HepG2 (cell line): ENCODE measurements at regions not wholly inside any gene's neighbourhood (a gene's known extent, or its start where the extent isn't known, plus 50 kb on each side); places are given as distances from the start of the nearest gene placed in this dataset.
A peak's percentile ranks its signal among the peaks of the same experiment; 100 is the strongest.
"Not testable (repeated sequence)": the region's sequence is repeated elsewhere in the genome, so short reads cannot be mapped to it uniquely, and the experiment has no call there.

Experiments
- ATAC-seq: fragments of 200-7000 bp; cut with Tn5 transposase; 3 replicates; pipeline ENCODE4 v1.9.1; 2020; ENCODE audit warnings: mild to moderate bottlenecking, moderate library complexity
- BruUV-seq: library from RNA; stranded (reverse); fragments of 400-500 nt; replicated peaks from 2 replicates; lab custom pipeline; 2021; lab: Mats Ljungman, UMichigan
- CTCF ChIA-PET: fragments of 300-600 bp; formaldehyde crosslinking; extraction: SDS; loops from one replicate; lab custom pipeline; 2021; ENCODE audit warnings: low total read pairs, inconsistent platforms, low intra/inter-chr PET ratio; lab: Yijun Ruan, JAX
- POLR2A ChIA-PET: fragments of 350-600 bp; sonication (Branson Sonifier 250); formaldehyde crosslinking; loops from one replicate; lab custom pipeline; 2020; ENCODE audit warnings: antibody characterized with exemption, inconsistent platforms; lab: Yijun Ruan, JAX
- DNase-seq: peaks from one replicate; pipeline ENCODE4 v3.0.0-alpha.2; 2015; ENCODE audit warnings: low spot score
- FAIRE-seq: peaks from 3 replicates; lab custom pipeline; 2011; peaks lifted over from hg19 to GRCh38; lab: Jason Lieb, UNC
- H2AFZ ChIP-seq: one replicate; pipeline ENCODE4 v1.6.1; 2011; ENCODE audit warnings: low read length, inconsistent platforms
- H3K27ac ChIP-seq: fragments of 300-600 bp; 3 replicates; pipeline ENCODE4 v1.8.0; 2011; ENCODE audit warnings: mixed run types, mild to moderate bottlenecking, mixed read lengths, low read length, inconsistent platforms; ENCODE audit not compliant: insufficient read depth; ENCODE audit errors: extremely low read length
- H3K27me3 ChIP-seq, 2 experiments: fragments of 200-600 bp in 1 of 2; 2 replicates in 1 of 2; 3 replicates in 1 of 2; pipeline versions ENCODE4 v1.6.0 to v1.8.0; 2011; ENCODE audit warnings: low read length in 2 of 2, mild to moderate bottlenecking in 2 of 2, moderate library complexity in 2 of 2, inconsistent platforms in 1 of 2; ENCODE audit not compliant: insufficient read depth in 2 of 2, control insufficient read depth in 1 of 2
- H3K36me3 ChIP-seq, 2 experiments: fragments of 200-600 bp in 1 of 2; replicated peaks in 1 of 2; 2 replicates in 1 of 2; 3 replicates in 1 of 2; pipeline versions ENCODE4 v1.5.1 to v1.8.0; 2011; ENCODE audit warnings: low read length in 2 of 2, inconsistent platforms in 1 of 2; ENCODE audit not compliant: insufficient read depth in 2 of 2, control insufficient read depth in 1 of 2
- H3K4me1 ChIP-seq: 2 replicates; pipeline ENCODE4 v1.5.1; 2012; ENCODE audit warnings: low read length, inconsistent platforms; ENCODE audit not compliant: insufficient read depth
- H3K4me2 ChIP-seq: 2 replicates; pipeline ENCODE4 v1.6.0; 2011; ENCODE audit warnings: low read depth, low read length, inconsistent platforms
- H3K4me3 ChIP-seq, 3 experiments: fragments of 200-600 bp in 1 of 3; sonication (generic), shearing (Covaris generic) in 1 of 3; replicated peaks in 1 of 3; 2 replicates each; pipeline ENCODE4 v1.5.1; 2011 to 2016; ENCODE audit warnings: low read length in 3 of 3, inconsistent platforms in 2 of 3, low read depth in 2 of 3, mild to moderate bottlenecking in 2 of 3, control low read depth in 1 of 3, mixed read lengths in 1 of 3; ENCODE audit not compliant: insufficient read depth in 1 of 3
- H3K79me2 ChIP-seq: one replicate; pipeline ENCODE4 v1.6.1; 2011; ENCODE audit warnings: low read length, inconsistent platforms; ENCODE audit not compliant: insufficient read depth
- H3K9ac ChIP-seq: 2 replicates; pipeline ENCODE4 v1.6.0; 2011; ENCODE audit warnings: mild to moderate bottlenecking, low read depth, low read length, inconsistent platforms; ENCODE audit not compliant: insufficient read depth
- H3K9me3 ChIP-seq: 2 replicates; pipeline ENCODE4 v1.5.1; 2012; ENCODE audit warnings: mild to moderate bottlenecking, low read length
- H4K20me1 ChIP-seq: 2 replicates; pipeline ENCODE4 v1.6.0; 2011; ENCODE audit warnings: inconsistent platforms, mild to moderate bottlenecking, low read length, moderate library complexity; ENCODE audit not compliant: insufficient read depth
- WGBS: methylation state at CpG from one replicate; pipeline ENCODE4 v1.1.6; 2017; ENCODE audit warnings: low lambda C conversion rate; 5-methylcytosine and 5-hydroxymethylcytosine counted together
- in situ Hi-C: cut with HindIII; loops from 2 replicates; pipeline ENCODE4 v1.10.0; 2017; ENCODE audit warnings: low pct_unique_long_range_greater_than_20kb; ENCODE audit not compliant: extremely low pct_ligation_motif_present
- intact Hi-C: fragments of 100-400 bp; cut with micrococcal nuclease; formaldehyde crosslinking; loops from one replicate; pipeline ENCODE4 v1.10.0; 2022; ENCODE audit not compliant: unreplicated experiment

GRCh38 chr22:12597778-12598177 is 2930.2 kb upstream of the OR11H1 start:
- not testable (repeated sequence) for BruUV-seq, H3K79me2 ChIP-seq

GRCh38 chr22:12601510-12601869 is 2926.5 kb upstream of the OR11H1 start:
- peak overlapping the region in 2 of 3 experiments; percentile 68 to 74; a peak in 4 of 6 replicates for H3K4me3 ChIP-seq
- POLR2A ChIA-PET, H3K27ac ChIP-seq, FAIRE-seq, H2AFZ ChIP-seq, H3K9ac ChIP-seq, H3K36me3 ChIP-seq, DNase-seq, H3K79me2 ChIP-seq, in situ Hi-C loops, CTCF ChIA-PET, H4K20me1 ChIP-seq, H3K27me3 ChIP-seq, ATAC-seq, intact Hi-C loops, H3K4me1 ChIP-seq, BruUV-seq: not testable (repeated sequence)
- 64% methylated on average over 16 of the region's 16 CpGs for WGBS
- H3K9me3 ChIP-seq = peaks cover 75% of the 10 kb centered on the region
- peak overlapping the region; percentile 24; the same call in 1 of the 2 replicates for H3K4me2 ChIP-seq

More at GRCh38 chr22:12597778-12598177, 2930.2 kb upstream of the OR11H1 start:
- H3K36me3 ChIP-seq, in situ Hi-C loops, ATAC-seq, H4K20me1 ChIP-seq, H3K4me3 ChIP-seq, H3K9ac ChIP-seq, intact Hi-C loops, DNase-seq, H2AFZ ChIP-seq, H3K27ac ChIP-seq, FAIRE-seq, H3K4me1 ChIP-seq, CTCF ChIA-PET, H3K4me2 ChIP-seq, POLR2A ChIA-PET, H3K27me3 ChIP-seq: not testable (repeated sequence)
- peaks cover 66% of the 10 kb centered on the region for H3K9me3 ChIP-seq
- 24% methylated on average over 4 of the region's 4 CpGs for WGBS
